T-helper 2 cell (primary cell): ENCODE measurements at regions not wholly inside any gene's neighbourhood (a gene's known extent, or its start where the extent isn't known, plus 50 kb on each side); places are given as distances from the start of the nearest gene placed in this dataset.
"Not testable (repeated sequence)": the region's sequence is repeated elsewhere in the genome, so short reads cannot be mapped to it uniquely, and the experiment has no call there.

Experiments used
- DNase-seq, 5 experiments: peaks; one replicate each; pipeline versions ENCODE4 v3.0.0 to v3.0.0-alpha.2; 2012 to 2022

DNA sequence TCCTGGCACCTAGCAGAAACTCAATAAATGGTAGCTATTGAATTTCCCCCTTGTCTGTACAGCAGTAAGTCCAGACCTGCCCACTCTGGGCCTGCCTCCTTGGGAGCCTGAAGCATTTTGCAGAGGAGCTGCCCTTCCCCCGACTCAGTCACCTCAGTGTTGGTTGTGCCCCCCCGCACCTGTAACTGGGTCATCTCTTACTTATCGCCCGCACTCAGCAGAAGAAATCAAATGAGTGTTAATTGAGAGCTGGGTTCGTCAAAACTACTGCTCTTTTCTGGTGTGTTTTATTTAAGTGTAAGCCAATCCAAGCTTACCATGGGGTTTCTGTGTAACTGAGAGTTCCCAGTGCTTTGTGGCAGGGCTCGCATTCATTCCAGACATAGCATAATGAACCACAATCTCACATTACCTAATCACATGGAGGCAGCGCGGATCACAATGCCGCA, 175.5 kb upstream of the IRF2BP2 start:
- DNase-seq, result not testable (repeated sequence)

DNA sequence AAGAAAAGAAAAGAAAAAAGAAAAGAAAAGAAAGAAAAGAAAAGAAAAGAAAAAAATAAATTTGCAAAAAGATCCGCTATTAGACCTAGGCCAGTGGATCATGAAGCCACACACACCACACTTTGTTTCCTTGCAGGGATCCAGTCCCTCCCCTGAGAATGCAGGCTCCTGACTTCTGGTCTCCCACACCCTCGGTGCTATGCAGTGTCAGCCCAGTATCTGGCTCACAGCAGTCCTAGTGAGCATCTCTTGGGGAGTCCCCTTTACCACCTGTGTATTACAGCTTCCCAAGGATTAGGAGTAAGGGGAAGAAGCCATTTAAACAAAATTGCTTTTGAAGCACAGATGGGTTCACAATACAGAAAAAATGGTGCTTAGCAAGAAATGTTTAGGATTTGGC, 174.1 kb upstream of the IRF2BP2 start:
- DNase-seq, result not testable (repeated sequence)

DNA sequence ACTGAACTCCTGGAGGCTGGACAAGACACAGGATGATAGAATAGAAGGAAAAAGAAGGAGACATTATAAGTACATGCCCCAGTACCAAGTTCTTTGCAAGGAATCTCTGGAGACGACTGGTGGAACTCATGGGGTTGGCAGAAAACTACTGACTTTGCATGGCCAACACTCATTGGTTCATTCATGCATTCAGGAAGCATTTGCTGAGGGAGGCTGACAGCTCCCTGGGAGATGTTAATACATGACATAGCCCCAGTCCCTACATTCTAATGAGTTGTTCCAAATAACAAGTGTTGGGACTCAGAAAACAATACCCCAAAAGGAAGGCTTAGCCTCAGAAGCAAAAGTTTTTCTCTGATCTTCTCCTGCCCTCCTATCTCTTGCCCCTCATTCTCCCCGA, 172.8 kb upstream of the IRF2BP2 start:
- no peak for DNase-seq

DNA sequence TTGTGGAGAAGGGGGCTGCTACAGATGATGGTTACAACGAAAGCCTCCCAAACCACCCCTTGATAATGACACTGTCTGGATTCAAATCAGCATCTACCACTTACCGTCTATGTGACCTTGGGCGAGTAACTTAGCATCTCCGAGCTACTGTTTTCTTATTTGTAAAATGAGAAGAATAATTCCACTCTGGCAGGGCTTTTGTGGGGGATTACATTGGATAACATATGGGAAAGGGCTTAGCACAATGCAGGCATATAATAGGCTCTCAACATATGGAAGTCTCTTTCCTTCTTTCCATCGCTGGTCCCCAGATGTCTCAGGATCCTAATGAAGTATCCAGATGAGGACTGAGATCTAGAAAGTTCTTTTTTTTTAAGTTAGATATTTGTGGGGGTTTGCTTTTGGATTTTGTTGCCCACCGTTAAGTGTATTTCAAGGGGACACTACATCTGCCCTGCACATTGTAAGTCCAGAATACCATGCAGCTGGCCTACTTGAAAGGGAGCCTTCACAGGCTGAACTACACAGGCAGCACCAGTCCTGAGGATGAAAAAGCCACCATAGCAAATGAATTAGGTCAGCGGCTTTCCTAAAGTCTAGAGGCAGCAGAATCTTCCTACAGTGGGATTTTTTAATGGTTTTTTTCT, 172.2 kb upstream of the IRF2BP2 start:
- DNase-seq, result no peak

DNA sequence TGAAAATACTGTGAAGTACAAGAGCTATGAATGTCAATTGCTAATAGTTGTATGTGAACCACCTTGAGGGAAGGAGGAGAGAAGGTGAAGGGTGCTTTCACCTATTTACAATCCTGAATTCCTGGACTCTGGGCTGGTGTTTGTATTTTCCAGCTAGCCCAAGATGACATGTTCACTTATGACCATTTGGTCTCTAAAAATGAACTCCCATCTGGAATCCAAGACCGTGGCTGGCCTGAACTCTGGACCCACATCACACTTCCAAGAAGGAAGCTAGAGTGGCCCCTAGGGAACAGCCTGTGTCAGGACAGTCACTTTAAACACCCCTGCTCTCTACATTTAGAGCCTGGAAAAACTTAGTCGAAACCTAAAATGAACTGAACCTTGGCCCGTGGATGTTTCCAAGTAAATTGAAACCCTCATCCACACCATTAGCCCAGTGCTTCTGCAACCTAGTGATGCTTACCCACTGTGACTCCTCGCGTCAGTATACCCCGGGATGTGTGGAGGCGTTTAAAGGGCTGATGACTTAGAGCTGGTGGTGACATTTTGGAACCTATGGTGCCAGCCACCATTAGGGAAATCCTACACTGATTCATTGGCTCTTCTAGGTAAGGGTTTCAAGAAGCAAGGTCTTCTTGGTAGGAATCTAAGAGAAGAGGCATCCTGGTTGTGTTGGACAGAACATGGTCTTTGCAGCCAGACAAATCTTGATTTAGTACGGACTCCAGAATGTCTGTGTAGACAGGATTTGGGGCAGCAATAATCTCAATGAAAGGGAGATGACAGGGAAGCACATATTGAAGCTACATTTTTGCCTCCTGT, 171.5 kb upstream of the IRF2BP2 start:
- no peak for DNase-seq

DNA sequence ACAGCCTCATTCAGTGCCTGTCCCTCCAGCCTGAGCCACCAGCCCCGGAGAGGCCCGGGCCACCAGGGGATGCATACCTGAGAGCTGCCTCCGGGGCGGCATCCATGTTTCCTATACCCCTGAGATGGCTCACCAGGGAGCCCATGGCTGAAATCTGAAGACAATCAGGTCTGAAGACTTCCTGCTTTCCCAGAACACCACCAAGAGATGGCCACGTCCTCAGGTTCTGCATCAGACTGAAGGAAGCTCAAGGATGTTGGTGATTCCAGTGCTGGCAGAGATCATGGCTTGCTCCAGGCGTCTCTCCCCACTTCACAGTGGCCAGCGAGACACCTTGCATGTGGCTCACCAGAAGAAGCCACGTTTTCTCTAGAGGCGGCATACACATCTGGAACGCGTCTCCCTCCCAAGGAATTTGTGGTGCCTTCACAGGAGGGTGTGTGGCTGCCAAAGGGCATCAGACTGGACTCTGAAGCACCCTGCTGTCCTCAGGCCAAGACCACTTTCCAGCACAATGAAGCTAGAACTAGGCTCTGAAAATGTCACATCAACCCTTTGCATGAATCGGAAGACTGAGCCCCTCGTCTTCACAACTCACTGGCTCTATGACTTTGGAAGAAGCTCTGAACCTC, 170.7 kb upstream of the IRF2BP2 start:
- DNase-seq, result no peak

DNA sequence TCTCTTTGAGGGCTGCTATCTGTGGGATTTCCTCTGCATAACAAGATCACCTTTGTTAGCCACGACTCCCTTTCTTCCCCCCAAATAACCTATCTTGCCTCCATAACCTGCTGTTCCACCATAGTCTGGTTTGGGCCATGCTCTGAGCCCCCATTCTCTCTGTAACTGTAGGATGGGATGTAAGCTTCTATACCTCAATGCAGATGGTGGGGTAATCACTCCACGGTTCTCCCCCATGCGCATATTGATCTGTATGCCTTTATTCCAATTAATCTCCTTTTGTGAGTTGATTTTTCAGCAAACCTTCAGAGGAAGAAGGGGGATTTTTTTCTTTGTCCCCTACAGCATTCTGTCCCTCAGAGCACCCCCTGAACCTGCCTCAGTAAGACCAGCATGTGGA, 170.1 kb upstream of the IRF2BP2 start:
- DNase-seq, result no peak

DNA sequence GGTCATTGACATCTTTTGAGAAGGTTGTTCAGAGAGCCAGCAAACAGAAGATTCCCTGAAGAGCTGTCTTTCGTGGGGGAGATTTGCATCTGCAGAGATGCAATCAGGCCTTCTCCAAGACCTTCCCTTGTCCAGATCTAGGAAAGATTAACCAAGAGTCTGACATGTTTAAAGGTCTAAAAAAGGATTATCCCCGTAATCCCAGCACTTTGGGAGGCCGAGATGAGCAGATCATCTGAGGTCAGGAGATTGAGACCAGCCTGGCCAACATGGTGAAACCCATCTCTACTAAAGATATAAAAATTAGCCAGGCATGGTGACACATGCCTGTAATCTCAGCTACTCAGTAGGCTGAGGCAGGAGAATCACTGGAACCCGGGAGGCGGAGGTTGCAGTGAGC, 169.6 kb upstream of the IRF2BP2 start:
- DNase-seq, result not testable (repeated sequence)

DNA sequence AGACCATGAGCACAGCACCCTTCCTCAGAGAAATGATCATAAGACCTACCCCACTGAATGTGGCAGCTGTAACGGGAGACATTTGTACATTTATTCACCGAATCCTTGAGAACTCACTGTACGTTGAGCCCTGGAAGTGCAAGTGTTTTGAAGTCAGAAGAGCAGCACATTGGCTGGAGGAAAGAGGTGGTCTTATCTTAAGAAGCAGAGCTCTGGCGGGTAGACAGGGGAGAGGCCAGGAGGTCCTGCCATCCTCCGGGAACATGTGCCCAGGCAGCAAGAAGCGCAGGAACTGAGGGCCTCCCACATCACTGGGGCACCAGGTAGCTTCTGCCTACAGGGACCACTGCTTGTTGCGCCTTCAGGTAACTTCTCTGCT, 169.2 kb upstream of the IRF2BP2 start:
- DNase-seq, result no peak

DNA sequence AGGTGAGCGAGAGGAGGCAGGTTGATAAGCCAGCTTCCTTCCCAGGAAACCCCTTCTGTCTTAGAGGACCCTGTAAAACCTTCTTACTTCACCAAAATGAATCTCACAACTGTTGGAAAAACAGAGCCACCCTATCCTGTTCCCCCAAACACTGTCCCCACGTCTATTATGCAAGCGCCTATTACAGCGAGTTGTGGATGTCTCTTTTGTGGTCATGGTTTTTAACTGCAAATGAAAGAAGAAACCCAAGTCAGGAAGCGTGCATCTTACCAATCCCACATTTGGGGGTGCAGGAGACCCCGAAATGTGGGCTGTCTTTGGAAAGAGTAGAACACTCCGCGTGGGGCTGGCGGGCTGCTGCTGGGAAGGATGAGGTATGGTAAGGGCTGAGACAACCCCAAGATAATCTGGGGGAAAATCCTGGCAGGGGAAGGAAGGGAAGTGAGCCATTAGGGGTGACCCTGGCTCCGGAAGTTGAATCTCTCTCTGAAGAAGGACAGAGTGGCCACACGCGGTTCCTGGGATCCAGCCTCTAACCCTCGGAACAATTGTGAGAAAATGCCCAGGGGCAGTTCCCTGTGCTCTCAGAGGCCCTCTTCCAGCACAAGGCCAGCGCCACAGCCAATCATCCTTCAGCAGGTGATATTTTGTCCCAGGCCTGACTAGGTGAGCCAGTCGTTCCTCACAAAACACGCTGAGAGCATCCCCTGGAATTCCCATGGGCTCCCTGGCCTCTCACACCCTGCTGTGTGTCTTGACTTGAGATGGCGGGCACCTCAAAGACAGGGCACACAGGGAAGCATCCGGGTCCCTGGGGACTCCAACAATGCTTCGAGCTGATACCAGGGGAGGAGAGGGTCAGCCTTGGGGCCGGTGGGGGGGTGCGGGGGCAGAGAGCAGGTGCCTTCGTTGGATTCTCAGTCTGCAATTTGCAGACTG, 168.5 kb upstream of the IRF2BP2 start:
- no peak for DNase-seq

DNA sequence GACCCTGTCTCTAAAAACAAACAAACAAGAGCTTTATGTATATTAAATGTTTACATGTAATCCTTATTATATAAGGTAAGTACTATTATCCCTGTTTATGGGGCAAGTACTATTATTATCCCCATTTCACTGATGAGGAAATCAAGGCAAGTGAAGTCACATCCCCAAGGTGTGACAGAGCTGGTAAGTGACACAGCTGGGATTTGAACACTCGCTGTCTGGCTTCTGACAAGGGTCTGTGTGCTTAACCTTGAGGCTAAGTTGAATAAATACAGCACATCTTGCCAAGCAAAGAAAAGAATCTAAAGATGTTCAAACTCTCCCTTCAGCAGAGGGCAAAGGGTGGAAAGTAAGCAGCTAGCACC, 167.9 kb upstream of the IRF2BP2 start:
- no peak for DNase-seq

DNA sequence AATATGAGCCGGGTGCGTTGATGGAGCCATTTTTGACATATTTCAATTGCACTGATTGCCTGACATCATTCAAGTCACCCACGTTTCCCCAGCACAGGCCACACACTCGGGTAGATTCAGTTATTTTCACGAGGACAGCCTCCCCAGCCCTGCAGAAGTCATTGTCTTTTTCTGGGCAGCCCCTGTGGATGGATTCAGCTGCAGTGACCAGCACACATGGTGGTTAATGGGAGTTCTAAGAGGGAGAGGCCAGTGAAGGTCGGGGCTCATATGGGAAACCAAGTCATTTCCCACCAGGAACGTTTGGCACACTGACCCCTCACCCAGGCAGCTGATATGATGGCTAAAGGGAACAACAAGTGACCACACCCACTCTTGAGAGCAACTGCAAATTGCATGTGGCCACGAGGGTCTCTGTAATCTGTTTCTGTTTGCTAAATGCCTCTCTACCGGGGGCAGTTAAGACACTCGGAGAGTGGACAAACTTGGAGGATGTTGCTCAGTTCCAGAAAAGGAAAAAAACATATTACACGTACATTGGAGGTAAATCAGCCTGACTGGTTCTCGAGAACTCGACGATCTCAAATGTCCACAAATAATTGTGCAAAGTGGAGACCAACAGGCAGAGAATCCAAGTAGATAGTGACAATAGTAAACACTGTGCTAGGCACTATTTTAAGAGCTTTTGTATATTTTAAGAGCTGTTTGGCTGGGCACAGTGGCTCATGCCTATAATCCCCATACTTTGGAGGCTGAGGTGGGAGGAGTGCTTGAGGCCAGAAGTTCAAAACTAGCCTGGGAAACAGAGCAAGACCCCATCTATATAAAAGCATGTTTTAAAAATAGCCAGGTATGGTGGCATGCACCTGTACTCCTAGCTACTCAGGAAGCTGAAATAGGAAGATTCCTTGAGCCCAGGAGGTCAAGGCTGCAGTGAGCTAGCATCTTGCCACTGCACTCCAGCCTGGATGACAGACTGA, 167.2 kb upstream of the IRF2BP2 start:
- no peak for DNase-seq

DNA sequence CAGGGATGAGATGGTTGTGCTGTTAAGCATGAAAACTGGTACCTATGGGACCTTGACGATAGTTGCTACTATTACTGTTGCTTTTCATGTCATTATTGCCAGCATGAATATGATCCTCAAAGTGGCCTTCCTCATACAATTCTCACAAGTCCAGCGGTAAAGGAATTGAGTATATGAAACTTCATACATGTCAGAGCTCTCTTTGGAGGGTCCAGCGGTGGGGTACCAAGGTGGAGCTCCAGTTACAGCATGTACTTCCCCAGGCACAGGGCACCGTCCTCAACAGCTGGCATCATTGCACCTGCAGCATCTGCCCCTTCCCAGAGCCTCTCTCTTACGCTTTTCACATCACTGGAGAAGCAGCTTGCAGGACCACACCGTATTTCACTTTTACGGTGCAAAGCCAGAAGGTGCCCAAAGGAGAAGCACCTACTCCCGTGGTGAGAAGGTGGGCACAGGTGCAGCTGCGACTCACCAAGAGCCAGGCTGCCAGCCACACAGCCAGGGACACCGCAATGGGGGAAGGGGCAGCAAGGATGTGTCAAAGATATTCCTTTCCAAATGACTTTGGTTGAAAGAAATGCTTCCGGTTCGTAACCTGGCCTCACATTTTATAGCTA, 166.4 kb upstream of the IRF2BP2 start:
- DNase-seq, result no peak

DNA sequence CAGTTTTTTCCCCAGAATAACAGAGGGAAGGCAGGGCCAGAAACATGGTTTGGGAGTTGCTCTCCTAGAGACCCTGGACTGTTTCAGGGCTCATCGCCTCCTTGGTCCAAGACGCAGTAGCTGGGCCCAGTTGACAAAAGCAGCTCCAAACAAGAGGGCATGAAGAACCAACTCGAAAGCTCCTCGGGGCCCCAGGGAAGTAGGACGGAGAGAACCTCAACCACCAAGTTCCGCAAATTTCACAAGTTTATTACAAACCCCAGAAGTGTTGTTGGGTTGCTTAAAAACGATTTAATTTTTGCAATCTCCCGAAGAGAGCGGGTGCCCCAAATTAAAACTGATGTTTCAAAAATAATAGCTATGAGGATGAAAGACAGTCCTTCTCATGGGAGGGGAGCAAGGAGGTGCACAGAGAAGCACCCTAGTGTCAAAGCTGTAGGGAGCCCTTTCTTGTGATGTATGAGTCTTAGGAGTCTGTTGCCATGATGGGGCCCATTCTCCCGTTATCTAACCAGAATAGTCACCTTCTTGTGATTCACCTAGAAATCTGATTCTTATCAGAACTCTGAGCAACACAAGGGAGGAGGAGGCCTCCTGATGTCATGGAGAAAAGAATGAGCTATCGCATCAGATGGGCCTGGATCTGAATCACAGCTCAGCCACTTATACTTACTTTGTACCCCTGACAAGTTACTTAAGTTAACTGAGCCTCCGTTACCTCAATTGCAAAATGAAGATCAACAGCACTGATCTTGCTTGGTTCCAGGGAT, 165.7 kb upstream of the IRF2BP2 start:
- peak in 1 of 5 experiments; percentile 39 for DNase-seq

DNA sequence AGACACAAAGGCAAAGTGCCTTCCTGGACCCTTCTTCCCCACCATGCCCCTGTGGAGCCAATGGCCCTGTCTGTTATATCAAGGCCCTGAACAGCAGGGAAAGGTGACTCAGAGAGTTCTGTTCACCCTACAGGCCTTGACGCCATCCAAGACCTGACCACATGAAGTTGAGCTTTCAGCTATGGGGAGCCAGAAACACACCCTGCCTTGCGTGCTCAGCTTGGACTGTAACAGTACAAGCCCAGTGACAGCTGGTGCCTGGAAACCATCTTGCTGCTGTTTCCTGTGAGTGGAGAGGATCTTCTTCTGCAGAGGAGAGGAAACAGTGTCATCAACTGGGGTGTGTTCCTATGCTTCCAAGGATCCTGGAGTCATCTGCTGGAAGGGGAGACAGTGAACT, 165.0 kb upstream of the IRF2BP2 start:
- no peak for DNase-seq

DNA sequence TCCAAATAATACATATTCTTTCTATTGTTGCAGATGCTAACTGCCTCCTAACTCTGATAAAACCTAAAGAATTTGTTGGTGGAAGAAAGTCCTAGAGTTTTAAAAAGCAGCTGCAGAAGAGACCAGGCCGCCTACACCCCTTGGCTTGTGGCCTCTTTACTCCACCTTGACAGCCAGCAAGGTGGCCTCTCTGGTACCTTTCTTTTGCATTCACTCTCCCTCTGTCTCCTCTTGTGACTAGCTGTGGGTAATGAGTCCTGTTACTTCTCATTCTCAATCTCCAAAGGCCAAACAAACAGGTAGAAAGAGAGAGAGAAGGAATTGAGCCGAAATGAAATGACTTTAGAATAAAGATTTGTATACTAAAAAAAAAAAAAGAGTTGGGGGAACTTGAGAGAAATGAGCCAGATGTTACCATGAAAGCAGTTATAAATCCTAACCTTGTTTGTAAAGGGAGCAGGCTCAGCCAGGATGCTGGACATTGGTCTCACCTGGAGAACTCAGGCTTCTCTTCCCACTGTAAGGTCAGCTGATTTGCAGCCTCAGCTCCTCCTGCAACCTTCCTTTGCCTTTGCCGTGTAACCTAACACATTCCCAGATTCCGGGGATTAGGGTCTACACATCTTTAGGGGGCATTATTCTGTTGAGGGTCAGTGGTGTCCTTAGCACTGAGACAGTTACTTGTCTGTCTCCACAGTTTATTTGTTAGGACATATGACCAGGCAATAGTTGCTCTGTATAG, 164.1 kb upstream of the IRF2BP2 start:
- no peak for DNase-seq

DNA sequence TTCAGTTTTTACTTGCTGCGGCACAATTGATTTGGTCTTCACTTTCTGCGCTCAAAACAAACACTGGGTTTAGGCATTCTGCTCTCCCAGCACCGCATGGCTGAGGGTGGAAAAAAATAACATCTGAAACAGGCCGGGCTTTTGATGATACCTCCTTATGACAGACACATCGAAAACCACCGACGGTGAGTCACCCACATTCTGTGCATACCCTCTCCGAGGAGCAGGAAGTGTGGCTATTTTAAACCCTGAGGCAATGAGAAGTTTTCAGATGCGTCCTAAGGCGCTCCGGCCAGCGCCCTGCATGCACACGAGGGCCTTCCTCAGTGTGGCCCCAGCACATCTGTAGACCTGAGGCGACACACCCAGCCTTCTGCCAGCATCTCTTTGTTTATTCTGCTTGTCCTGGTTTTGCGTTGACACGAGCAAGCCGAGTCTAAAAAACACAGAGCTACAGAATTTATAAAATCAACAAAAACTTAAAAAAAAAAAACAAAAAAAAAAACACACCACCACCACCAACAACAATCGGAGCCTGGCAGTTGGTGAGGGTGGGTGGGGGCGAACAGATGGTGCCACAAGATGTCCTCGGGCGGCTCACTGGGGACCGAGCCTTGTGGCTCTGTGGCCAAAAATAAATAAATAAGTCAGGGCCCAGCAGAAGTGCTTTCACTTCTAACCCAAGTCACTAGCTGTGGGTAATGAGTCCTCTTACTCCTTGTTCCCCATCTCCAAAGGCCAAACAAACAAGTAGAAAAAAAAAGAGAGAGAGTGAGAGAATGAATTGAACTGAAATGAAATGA, 162.6 kb upstream of the IRF2BP2 start:
- peak in 4 of 5 experiments; percentile 68 to 96 (median 79) for DNase-seq

DNA sequence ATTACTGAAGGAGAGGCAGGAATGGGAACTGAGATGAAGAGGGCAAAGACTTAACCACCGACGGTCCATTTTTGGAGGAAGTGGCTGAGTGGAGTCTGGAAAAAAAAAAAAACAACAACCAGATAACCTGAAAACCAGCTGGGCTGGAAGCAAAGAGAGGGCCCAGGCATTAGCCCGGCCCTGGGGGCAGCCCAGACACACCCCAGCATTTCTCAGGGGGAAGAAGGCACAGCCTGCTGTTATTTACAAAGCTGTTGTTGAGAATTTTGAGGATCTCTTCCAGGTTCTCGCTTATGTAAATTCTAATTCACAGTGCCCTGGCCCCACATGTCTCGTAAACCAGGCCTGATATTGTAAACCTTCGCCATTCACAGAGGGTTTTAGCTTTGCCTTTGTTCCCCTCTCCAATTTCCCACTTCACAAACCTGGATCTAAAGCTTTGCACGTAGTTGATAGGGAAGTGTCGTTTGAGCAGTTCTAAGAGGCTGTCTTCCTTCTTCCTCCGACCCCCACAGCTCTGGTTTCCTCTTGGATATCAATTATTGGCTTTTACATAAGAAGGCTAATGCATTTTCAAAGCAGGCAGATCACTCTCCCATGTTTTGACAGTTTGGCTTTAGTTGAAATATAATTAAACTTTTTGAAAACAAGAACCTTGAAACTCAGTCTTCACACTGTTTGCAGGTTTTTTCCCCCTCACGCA, 161.8 kb upstream of the IRF2BP2 start:
- DNase-seq, result no peak
